Gastrocnemius medialis (tissue), 4 donors: ENCODE measurements at regions not wholly inside any gene's neighbourhood (a gene's known extent, or its start where the extent isn't known, plus 50 kb on each side); places are given as distances from the start of the nearest gene placed in this dataset.

Source experiments
- ATAC-seq, 2 donors: fragments of 150-250 bp; one replicate each; pipeline ENCODE4 v1.9.1; 2016
- DNase-seq, 2 donors: peaks; one replicate each; pipeline ENCODE4 v3.0.0-alpha.2; 2019
- H3K27ac ChIP-seq, 4 donors: fragments of 200-600 bp; sonication (generic); 1 replicate in 1 of 4; 2 replicates in 3 of 4; pipeline ENCODE4 v1.5.1; 2016 to 2018; ENCODE audit warnings: mild to moderate bottlenecking in 2 of 4, moderate library complexity in 1 of 4
- H3K27me3 ChIP-seq, 3 donors: fragments of 200-600 bp; sonication (generic) in 2 of 3; 1 replicate in 1 of 3; 2 replicates in 2 of 3; pipeline versions ENCODE4 v1.5.1 to v1.6.0; 2016 to 2019; ENCODE audit warnings: mild to moderate bottlenecking in 1 of 3, moderate library complexity in 1 of 3
- H3K36me3 ChIP-seq, 2 donors: fragments of 200-600 bp; sonication (generic) in 1 of 2; one replicate each; pipeline ENCODE4 v1.5.1; 2017 to 2018
- H3K4me1 ChIP-seq, 2 donors: fragments of 200-600 bp; sonication (generic) in 1 of 2; one replicate each; pipeline ENCODE4 v1.5.1; 2016 to 2017; ENCODE audit warnings: mild to moderate bottlenecking in 2 of 2
- H3K4me3 ChIP-seq, 4 donors: fragments of 200-600 bp; sonication (generic) in 3 of 4; 1 replicate in 1 of 4; 2 replicates in 3 of 4; pipeline ENCODE4 v1.5.1; 2016 to 2019; ENCODE audit warnings: mild to moderate bottlenecking in 2 of 4
- H3K9me3 ChIP-seq, 3 donors: fragments of 200-600 bp; sonication (generic) in 2 of 3; 1 replicate in 1 of 3; 2 replicates in 2 of 3; pipeline ENCODE4 v1.5.1; 2016 to 2019
- POLR2A ChIP-seq, 2 donors: fragments of 450-650 bp; IDR thresholded peaks; one replicate each; pipeline ENCODE4 v1.6.1; 2017; ENCODE audit warnings: antibody characterized with exemption in 2 of 2, mild to moderate bottlenecking in 2 of 2, moderate library complexity in 2 of 2
- in situ Hi-C, 4 donors: fragments of 200-750 bp; cut with MboI; loops; one replicate each; pipeline versions ENCODE4 v1.15.0 to v1.8.0; 2017; ENCODE audit warnings: low sequenced_read_pairs in 4 of 4
- intact Hi-C: fragments of 100-400 bp; cut with DNase I; formaldehyde crosslinking; loops from one replicate; pipeline ENCODE4 v1.15.1; 2023; ENCODE audit warnings: low total_unique reads
- TF ChIP-seq, protein P1 (sequence below), 5 experiments: fragments of 450-650 bp in 3 of 5; fragments of 200-600 bp in 2 of 5; sonication (generic) in 2 of 5; IDR thresholded peaks in 4 of 5; conservative IDR thresholded peaks in 1 of 5; 1 replicate in 4 of 5; 2 replicates in 1 of 5; pipeline ENCODE4 v1.5.1; 2016 to 2019; ENCODE audit warnings: antibody characterized with exemption in 5 of 5, mild to moderate bottlenecking in 3 of 5, moderate library complexity in 3 of 5

GRCh38 chr14:89493877-89494634, 77.0 kb upstream of the FOXN3 start:
- TF ChIP-seq POLR2A (IDR thresholded peaks at IDR 0.05), result no peak
- TF ChIP-seq, protein P1, sequence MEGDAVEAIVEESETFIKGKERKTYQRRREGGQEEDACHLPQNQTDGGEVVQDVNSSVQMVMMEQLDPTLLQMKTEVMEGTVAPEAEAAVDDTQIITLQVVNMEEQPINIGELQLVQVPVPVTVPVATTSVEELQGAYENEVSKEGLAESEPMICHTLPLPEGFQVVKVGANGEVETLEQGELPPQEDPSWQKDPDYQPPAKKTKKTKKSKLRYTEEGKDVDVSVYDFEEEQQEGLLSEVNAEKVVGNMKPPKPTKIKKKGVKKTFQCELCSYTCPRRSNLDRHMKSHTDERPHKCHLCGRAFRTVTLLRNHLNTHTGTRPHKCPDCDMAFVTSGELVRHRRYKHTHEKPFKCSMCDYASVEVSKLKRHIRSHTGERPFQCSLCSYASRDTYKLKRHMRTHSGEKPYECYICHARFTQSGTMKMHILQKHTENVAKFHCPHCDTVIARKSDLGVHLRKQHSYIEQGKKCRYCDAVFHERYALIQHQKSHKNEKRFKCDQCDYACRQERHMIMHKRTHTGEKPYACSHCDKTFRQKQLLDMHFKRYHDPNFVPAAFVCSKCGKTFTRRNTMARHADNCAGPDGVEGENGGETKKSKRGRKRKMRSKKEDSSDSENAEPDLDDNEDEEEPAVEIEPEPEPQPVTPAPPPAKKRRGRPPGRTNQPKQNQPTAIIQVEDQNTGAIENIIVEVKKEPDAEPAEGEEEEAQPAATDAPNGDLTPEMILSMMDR (IDR thresholded peaks at IDR 0.05 in 4 of 5, conservative IDR thresholded peaks at IDR 0.05 in 1 of 5), result no peak
- ATAC-seq (no peak), DNase-seq (no peak)
- in situ Hi-C loops (no loop called here), intact Hi-C loops (loop anchor here (5.0 kb wide), 1 partner anchor 118 kb away; no protein-coding TSS in a partner anchor)
- H3K27me3 ChIP-seq, result no peaks in the 10 kb centered on the region
- no peaks in the 10 kb centered on the region for H3K9me3 ChIP-seq
- H3K4me1 ChIP-seq, result peaks cover 38 to 42% of the 10 kb centered on the region in 2 donors
- no peaks in the 10 kb centered on the region for H3K36me3 ChIP-seq
- H3K4me3 ChIP-seq, result no peak overlapping the region
- no peak overlapping the region for H3K27ac ChIP-seq

- TF ChIP-seq POLR2A (IDR thresholded peaks at IDR 0.05), result no peak
- TF ChIP-seq, protein P1 (IDR thresholded peaks at IDR 0.05 in 4 of 5, conservative IDR thresholded peaks at IDR 0.05 in 1 of 5), result no peak
- no peak overlapping the region for H3K4me3 ChIP-seq
- in situ Hi-C loops, result no loop called here
Measured at GRCh38 chr14:89493406-89493805, 76.4 kb upstream of the FOXN3 start.

DNA sequence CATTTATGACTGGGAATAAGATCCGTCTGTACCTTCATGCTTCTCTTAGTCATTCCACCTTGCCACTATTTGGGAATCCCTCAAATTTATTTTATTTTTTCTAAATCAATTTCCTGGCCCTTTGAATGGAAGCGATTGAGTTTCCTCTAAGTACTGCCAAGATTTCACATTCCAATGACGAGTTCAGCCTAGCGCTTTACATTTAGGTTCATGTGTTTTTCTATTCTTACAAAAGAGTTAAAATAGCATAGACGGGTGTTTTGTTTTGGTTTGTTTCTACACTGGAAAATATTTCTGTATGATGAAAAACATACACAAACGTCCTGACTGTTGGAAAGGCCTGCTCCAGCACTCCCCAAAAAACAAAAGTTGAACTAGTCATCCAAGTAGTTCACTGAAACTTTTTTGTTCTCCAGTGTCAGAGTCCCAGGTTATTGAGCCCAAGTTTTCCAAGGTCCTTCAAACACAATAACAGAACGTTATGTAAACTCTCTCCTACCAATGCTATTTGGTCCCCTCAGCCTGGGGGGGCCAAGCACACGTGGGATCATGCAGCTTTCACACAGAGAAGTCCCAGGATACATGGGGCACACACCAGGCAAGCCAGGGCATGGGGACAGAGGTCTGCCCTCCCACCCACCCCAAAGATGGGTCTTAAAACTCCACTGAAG, 74.8 kb upstream of the FOXN3 start:
- TF ChIP-seq POLR2A (IDR thresholded peaks at IDR 0.05), result no peak
- TF ChIP-seq, protein P1 (IDR thresholded peaks at IDR 0.05 in 4 of 5, conservative IDR thresholded peaks at IDR 0.05 in 1 of 5), result no peak
- Histone ChIP-seq H3K9me3 (no peaks in the 10 kb centered on the region), H3K27me3 (no peaks in the 10 kb centered on the region), H3K27ac (no peak overlapping the region), H3K36me3 (no peaks in the 10 kb centered on the region), H3K4me3 (no peak overlapping the region), H3K4me1 (peaks cover 39 to 44% of the 10 kb centered on the region in 2 donors)
- intact Hi-C loops (loop anchor here (5.0 kb wide), 1 partner anchor 120 kb away; no protein-coding TSS in a partner anchor), in situ Hi-C loops (no loop called here)
- ATAC-seq (no peak), DNase-seq (no peak)

More at GRCh38 chr14:89493406-89493805, 76.4 kb upstream of the FOXN3 start:
- intact Hi-C loops, result loop anchor here (5.0 kb wide), 1 partner anchor 119 kb away; no protein-coding TSS in a partner anchor
- H3K36me3 ChIP-seq, result no peaks in the 10 kb centered on the region
- no peak for ATAC-seq
- H3K4me1 ChIP-seq, result peaks cover 39 to 44% of the 10 kb centered on the region in 2 donors
- no peak overlapping the region for H3K27ac ChIP-seq
- no peaks in the 10 kb centered on the region for H3K9me3 ChIP-seq
- no peaks in the 10 kb centered on the region for H3K27me3 ChIP-seq
- DNase-seq, result no peak

DNA sequence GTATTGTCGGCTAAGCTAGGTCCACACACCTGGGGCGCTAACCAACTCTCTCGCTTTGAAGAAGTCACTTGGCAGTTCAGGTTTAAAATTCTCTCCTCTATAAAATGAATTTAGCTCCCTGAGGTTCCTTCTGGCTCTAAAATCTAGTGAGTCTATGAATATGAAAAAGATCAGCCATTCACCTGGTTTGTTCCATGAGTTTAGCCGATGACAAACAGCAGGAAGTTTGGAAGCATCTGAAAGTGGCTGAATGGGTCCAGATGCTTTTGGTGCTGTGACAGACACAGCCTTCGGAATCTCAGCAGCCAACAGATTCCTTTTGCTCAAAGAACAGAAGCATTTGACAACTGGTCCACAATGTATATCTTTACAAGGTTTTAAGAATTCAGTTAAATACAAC, 73.4 kb upstream of the FOXN3 start:
- Histone ChIP-seq H3K4me3 (peak overlapping the region in 3 of 4 donors; percentile 11 to 45 (median 39)), H3K36me3 (no peaks in the 10 kb centered on the region), H3K9me3 (no peaks in the 10 kb centered on the region), H3K4me1 (peaks cover 39 to 44% of the 10 kb centered on the region in 2 donors), H3K27ac (peak overlapping the region; percentile 57 to 76 (median 63)), H3K27me3 (no peaks in the 10 kb centered on the region)
- ATAC-seq (no peak), DNase-seq (no peak)
- intact Hi-C loops, result loop anchor here (5.0 kb wide), 1 partner anchor 122 kb away; no protein-coding TSS in a partner anchor
- TF ChIP-seq POLR2A (IDR thresholded peaks at IDR 0.05), result no peak
- TF ChIP-seq, protein P1 (IDR thresholded peaks at IDR 0.05 in 4 of 5, conservative IDR thresholded peaks at IDR 0.05 in 1 of 5), result no peak
- in situ Hi-C loops, result no loop called here
